ENCODE measurements at regions not wholly inside any gene's neighbourhood (a gene's known extent, or its start where the extent isn't known, plus 50 kb on each side); places are given as distances from the start of the nearest gene placed in this dataset.

DNA sequence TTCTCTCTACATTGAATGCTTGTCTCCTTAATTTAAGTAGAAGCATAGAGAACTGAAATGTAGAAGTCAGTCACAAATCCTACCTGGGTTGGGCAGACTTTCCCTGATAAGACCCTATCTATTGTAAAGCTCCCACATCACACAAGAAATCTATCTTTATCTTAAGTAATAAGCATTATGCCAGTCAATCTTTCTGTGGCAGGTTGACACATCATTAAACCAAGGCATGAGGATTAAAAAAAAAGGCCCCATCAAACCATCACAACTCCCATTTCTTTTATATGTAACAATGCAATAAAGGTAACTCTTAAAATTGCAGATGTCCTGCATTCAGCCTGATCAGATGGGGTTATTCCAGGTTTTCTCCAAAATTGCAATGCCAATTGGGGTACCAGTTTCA lies 311.8 kb downstream of the TOX3 start:
- no peaks in the 10 kb centered on the region for H3K36me3 Mint-ChIP-seq (ENCODE audit: low read depth)
- no peak overlapping the region for H3K4me3 Mint-ChIP-seq
- peaks cover 36% of the 10 kb centered on the region for H3K9me3 Mint-ChIP-seq
- no peaks in the 10 kb centered on the region for H3K4me1 Mint-ChIP-seq (ENCODE audit: low read depth)
- no peak overlapping the region for H3K27ac Mint-ChIP-seq
- no peaks in the 10 kb centered on the region for H3K27me3 Mint-ChIP-seq (ENCODE audit: insufficient read depth)
- DNase-seq, result no peak
- TF ChIP-seq, protein P1, sequence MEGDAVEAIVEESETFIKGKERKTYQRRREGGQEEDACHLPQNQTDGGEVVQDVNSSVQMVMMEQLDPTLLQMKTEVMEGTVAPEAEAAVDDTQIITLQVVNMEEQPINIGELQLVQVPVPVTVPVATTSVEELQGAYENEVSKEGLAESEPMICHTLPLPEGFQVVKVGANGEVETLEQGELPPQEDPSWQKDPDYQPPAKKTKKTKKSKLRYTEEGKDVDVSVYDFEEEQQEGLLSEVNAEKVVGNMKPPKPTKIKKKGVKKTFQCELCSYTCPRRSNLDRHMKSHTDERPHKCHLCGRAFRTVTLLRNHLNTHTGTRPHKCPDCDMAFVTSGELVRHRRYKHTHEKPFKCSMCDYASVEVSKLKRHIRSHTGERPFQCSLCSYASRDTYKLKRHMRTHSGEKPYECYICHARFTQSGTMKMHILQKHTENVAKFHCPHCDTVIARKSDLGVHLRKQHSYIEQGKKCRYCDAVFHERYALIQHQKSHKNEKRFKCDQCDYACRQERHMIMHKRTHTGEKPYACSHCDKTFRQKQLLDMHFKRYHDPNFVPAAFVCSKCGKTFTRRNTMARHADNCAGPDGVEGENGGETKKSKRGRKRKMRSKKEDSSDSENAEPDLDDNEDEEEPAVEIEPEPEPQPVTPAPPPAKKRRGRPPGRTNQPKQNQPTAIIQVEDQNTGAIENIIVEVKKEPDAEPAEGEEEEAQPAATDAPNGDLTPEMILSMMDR (IDR thresholded peaks at IDR 0.05), result no peak

DNA sequence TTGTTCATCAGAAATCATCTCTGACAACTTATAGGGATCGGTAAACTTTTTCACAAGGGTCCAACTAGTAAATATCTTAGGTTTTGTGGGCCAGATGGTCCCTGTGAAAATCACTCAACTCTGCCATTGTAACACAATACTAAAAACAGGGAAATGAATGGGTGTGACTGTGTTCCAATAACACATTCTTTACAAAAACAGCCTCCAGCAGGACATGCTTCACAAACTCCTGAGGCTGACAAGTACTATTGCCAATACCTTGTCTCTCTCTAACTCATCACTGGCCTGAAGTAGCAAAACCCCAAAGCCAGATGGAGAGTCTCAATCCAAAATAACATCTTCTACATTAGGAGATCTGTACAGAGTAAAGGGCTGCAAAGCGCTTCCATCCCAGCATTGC lies 312.3 kb downstream of the TOX3 start:
- no peak overlapping the region for H3K4me3 Mint-ChIP-seq

DNA sequence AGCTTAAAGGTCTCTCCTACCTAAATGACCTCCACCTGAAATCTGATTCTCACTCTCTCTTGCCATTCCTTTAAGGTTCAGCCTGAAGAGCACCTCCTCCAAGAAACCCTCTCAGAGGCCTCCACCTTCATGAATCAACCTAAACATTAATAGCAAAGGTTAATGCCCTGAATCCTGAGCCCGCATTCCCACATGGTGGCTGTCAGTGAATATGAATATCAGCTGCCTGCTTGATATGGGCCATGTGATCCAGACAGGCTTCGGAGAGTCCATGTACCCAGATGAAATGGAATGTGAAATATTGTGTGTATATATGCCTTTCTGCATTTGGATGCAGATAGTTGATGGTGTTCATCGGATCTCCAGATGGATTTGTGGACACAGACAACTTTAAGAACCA lies 317.5 kb downstream of the TOX3 start:
- peaks cover 36% of the 10 kb centered on the region for H3K9me3 Mint-ChIP-seq
- H3K27ac Mint-ChIP-seq, result no peak overlapping the region
- no peak for DNase-seq
- no peaks in the 10 kb centered on the region for H3K4me1 Mint-ChIP-seq (ENCODE audit: low read depth)
- peaks cover 3% of the 10 kb centered on the region; the same call in 1 of the 2 replicates for H3K27me3 Mint-ChIP-seq (ENCODE audit: insufficient read depth)
- TF ChIP-seq, protein P1 (IDR thresholded peaks at IDR 0.05), result no peak
- no peak overlapping the region for H3K4me3 Mint-ChIP-seq
- no peaks in the 10 kb centered on the region for H3K36me3 Mint-ChIP-seq (ENCODE audit: low read depth)

More for the DNA sequence above, 312.3 kb downstream of the TOX3 start:
- TF ChIP-seq, protein P1 (IDR thresholded peaks at IDR 0.05), result no peak
- Mint-ChIP-seq H3K27ac (no peak overlapping the region), H3K4me1 (ENCODE audit: low read depth) (no peaks in the 10 kb centered on the region), H3K36me3 (ENCODE audit: low read depth) (no peaks in the 10 kb centered on the region), H3K9me3 (peaks cover 31% of the 10 kb centered on the region), H3K27me3 (ENCODE audit: insufficient read depth) (no peaks in the 10 kb centered on the region)
- DNase-seq, result no peak

DNA sequence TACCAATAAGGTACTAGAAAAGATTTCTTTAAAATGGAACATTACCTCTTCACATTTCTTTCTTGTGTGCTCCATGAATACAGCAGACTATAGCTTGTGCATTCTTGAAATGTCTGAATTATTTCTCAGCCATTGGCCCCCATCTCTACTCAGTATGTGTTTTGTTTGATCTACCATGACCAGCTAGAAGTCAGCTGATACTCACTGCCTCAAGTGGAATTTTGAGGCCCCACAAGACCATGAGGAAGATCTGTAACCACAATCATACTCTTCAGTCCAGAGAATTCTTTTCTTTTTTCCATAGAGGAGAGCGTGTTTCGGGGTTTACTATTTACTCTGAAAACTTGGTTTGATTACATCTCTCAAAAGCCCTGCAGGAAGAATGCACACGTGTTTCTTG lies 319.1 kb downstream of the TOX3 start:
- no peak for DNase-seq
- Mint-ChIP-seq H3K9me3 (peaks cover 31% of the 10 kb centered on the region), H3K27me3 (ENCODE audit: insufficient read depth) (peaks cover 3% of the 10 kb centered on the region; the same call in 1 of the 2 replicates), H3K36me3 (ENCODE audit: low read depth) (no peaks in the 10 kb centered on the region), H3K4me3 (no peak overlapping the region), H3K27ac (no peak overlapping the region), H3K4me1 (ENCODE audit: low read depth) (no peaks in the 10 kb centered on the region)
- TF ChIP-seq, protein P1 (IDR thresholded peaks at IDR 0.05), result no peak

DNA sequence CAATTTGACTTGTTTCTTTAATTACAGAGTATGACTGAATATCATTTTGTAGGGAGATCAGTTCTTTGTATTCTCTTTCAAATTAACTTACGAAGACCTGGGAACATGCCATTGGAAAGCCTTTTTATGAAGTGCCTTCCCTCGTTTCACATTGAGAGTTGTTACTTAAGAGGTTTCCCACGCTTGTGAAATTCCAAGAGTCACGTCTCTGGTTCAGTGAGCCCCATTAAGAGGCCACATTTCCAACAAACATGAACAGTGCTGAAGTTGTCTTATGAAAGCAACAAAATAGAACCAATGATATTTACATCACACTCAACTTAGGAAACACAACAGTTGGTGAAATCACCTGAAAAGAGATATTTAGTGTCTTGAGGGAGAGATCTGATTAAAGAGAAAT lies 334.1 kb downstream of the TOX3 start:
- H3K4me3 Mint-ChIP-seq, result no peak overlapping the region
- DNase-seq, result no peak
- TF ChIP-seq, protein P1 (IDR thresholded peaks at IDR 0.05), result no peak
- H3K27ac Mint-ChIP-seq, result no peak overlapping the region
- H3K36me3 Mint-ChIP-seq (ENCODE audit: low read depth), result no peaks in the 10 kb centered on the region
- peaks cover 34% of the 10 kb centered on the region for H3K9me3 Mint-ChIP-seq
- H3K4me1 Mint-ChIP-seq (ENCODE audit: low read depth), result no peaks in the 10 kb centered on the region
- no peaks in the 10 kb centered on the region for H3K27me3 Mint-ChIP-seq (ENCODE audit: insufficient read depth)

DNA sequence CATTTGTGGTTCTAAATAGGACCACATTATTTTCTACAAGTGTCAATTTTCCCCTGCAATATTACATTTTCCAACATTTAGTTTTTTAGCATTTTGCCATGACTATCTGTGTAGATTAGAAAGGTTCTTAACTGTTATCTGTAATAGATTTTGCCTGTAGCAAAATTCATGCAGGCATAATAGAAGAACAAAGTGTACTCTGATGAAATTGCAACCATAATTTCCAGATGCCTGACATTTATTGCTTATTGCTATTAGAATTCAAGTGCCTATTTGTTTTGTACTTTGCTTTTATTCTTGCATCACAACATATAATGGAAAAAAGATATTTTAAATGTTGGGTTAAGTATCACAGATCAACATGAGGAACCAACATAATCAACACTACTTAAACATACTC lies 337.7 kb downstream of the TOX3 start:
- no peaks in the 10 kb centered on the region for H3K36me3 Mint-ChIP-seq (ENCODE audit: low read depth)
- no peaks in the 10 kb centered on the region; the same call in 1 of the 2 replicates for H3K27me3 Mint-ChIP-seq (ENCODE audit: insufficient read depth)
- H3K9me3 Mint-ChIP-seq, result peaks cover 40% of the 10 kb centered on the region
- DNase-seq, result no peak
- H3K27ac Mint-ChIP-seq, result no peak overlapping the region
- TF ChIP-seq, protein P1 (IDR thresholded peaks at IDR 0.05), result no peak
- H3K4me1 Mint-ChIP-seq (ENCODE audit: low read depth), result no peaks in the 10 kb centered on the region
- H3K4me3 Mint-ChIP-seq, result no peak overlapping the region

Data from HFFc6 (cell line).